Fibroblast of lung (primary cell): ENCODE measurements at regions not wholly inside any gene's neighbourhood (a gene's known extent, or its start where the extent isn't known, plus 50 kb on each side); places are given as distances from the start of the nearest gene placed in this dataset.

Source experiments
- DNase-seq, 2 donors: peaks; one replicate each; pipeline versions ENCODE4 v3.0.0 to v3.0.0-alpha.2; 2010; ENCODE audit warnings: low read depth in 2 of 2
- H2AFZ ChIP-seq: 2 replicates; pipeline ENCODE4 v1.5.1; 2012; ENCODE audit warnings: low read length, control low read depth, inconsistent platforms
- H3K27ac ChIP-seq: 2 replicates; pipeline ENCODE4 v1.5.1; 2011; ENCODE audit warnings: low read length, control low read depth; ENCODE audit not compliant: insufficient read depth
- H3K27me3 ChIP-seq: 2 replicates; pipeline ENCODE4 v1.5.1; 2011; ENCODE audit warnings: mild to moderate bottlenecking, low read length; ENCODE audit not compliant: control insufficient read depth, insufficient read depth
- H3K36me3 ChIP-seq: 2 replicates; pipeline ENCODE4 v1.5.1; 2011; ENCODE audit warnings: low read length; ENCODE audit not compliant: control insufficient read depth, insufficient read depth
- H3K4me1 ChIP-seq: 2 replicates; pipeline ENCODE4 v1.5.1; 2011; ENCODE audit warnings: low read length; ENCODE audit not compliant: control insufficient read depth, insufficient read depth; ENCODE audit errors: extremely low read depth
- H3K4me2 ChIP-seq: 2 replicates; pipeline ENCODE4 v1.5.1; 2011; ENCODE audit warnings: low read length, control low read depth; ENCODE audit not compliant: insufficient read depth; ENCODE audit errors: extremely low read depth
- H3K4me3 ChIP-seq, 4 experiments: fragments of 200-600 bp in 1 of 4; sonication (generic) in 1 of 4; replicated peaks in 1 of 4; 2 replicates each; pipeline ENCODE4 v1.5.1; 2011 to 2016; ENCODE audit warnings: low read length in 4 of 4, low read depth in 3 of 4, mild to moderate bottlenecking in 3 of 4, control low read depth in 2 of 4, inconsistent platforms in 1 of 4, mixed read lengths in 1 of 4; ENCODE audit not compliant: insufficient read depth in 1 of 4; ENCODE audit errors: control extremely low read depth in 1 of 4
- H3K79me2 ChIP-seq: 2 replicates; pipeline ENCODE4 v1.5.1; 2012; ENCODE audit warnings: mild to moderate bottlenecking, low read length, inconsistent platforms; ENCODE audit not compliant: control insufficient read depth, insufficient read depth
- H3K9ac ChIP-seq: 2 replicates; pipeline ENCODE4 v1.5.1; 2011; ENCODE audit warnings: mild to moderate bottlenecking, low read length, control low read depth; ENCODE audit not compliant: insufficient read depth
- H3K9me3 ChIP-seq: 2 replicates; pipeline ENCODE4 v1.5.1; 2012; ENCODE audit warnings: low read depth, low read length; ENCODE audit not compliant: control insufficient read depth, insufficient read depth
- H4K20me1 ChIP-seq: 2 replicates; pipeline ENCODE4 v1.5.1; 2011; ENCODE audit warnings: low read length; ENCODE audit not compliant: control insufficient read depth, insufficient read depth; ENCODE audit errors: extremely low read depth
- EZH2 ChIP-seq: IDR thresholded peaks from 2 replicates; pipeline ENCODE4 v1.5.1; 2012; ENCODE audit warnings: low read length, control low read depth, mild to moderate bottlenecking; ENCODE audit errors: missing control alignments
- TF ChIP-seq, protein P1 (sequence below), 2 donors: IDR thresholded peaks in 1 of 2; conservative IDR thresholded peaks in 1 of 2; 1 replicate in 1 of 2; 2 replicates in 1 of 2; pipeline ENCODE4 v1.5.1; 2011 to 2012; ENCODE audit warnings: low read length in 2 of 2, control low read depth in 1 of 2, inconsistent platforms in 1 of 2, low read depth in 1 of 2, mild to moderate bottlenecking in 1 of 2

- no peak for TF ChIP-seq EZH2
- TF ChIP-seq, protein P1, sequence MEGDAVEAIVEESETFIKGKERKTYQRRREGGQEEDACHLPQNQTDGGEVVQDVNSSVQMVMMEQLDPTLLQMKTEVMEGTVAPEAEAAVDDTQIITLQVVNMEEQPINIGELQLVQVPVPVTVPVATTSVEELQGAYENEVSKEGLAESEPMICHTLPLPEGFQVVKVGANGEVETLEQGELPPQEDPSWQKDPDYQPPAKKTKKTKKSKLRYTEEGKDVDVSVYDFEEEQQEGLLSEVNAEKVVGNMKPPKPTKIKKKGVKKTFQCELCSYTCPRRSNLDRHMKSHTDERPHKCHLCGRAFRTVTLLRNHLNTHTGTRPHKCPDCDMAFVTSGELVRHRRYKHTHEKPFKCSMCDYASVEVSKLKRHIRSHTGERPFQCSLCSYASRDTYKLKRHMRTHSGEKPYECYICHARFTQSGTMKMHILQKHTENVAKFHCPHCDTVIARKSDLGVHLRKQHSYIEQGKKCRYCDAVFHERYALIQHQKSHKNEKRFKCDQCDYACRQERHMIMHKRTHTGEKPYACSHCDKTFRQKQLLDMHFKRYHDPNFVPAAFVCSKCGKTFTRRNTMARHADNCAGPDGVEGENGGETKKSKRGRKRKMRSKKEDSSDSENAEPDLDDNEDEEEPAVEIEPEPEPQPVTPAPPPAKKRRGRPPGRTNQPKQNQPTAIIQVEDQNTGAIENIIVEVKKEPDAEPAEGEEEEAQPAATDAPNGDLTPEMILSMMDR (conservative IDR thresholded peaks at IDR 0.05 in 1 of 2, IDR thresholded peaks at IDR 0.05 in 1 of 2; ENCODE audit: low read depth in 1 of 2, low read length in 2 of 2): no peak
- Histone ChIP-seq H3K4me2 (no peak overlapping the region), H3K36me3 (no peaks in the 10 kb centered on the region), H4K20me1 (no peaks in the 10 kb centered on the region), H3K9ac (no peak overlapping the region), H3K9me3 (no peaks in the 10 kb centered on the region), H3K4me1 (no peaks in the 10 kb centered on the region), H3K27ac (no peak overlapping the region), H3K4me3 (no peak overlapping the region), H3K27me3 (no peaks in the 10 kb centered on the region), H2AFZ (no peak overlapping the region), H3K79me2 (no peaks in the 10 kb centered on the region)
- no peak for DNase-seq
Observed at GRCh38 chr16:80463326-80463725, 77.5 kb upstream of the DYNLRB2 start.

- Histone ChIP-seq H2AFZ (no peak overlapping the region), H4K20me1 (no peaks in the 10 kb centered on the region), H3K4me3 (no peak overlapping the region), H3K36me3 (no peaks in the 10 kb centered on the region), H3K9me3 (no peaks in the 10 kb centered on the region), H3K27ac (no peak overlapping the region), H3K4me2 (no peak overlapping the region), H3K79me2 (no peaks in the 10 kb centered on the region), H3K9ac (no peak overlapping the region), H3K4me1 (no peaks in the 10 kb centered on the region), H3K27me3 (no peaks in the 10 kb centered on the region)
- TF ChIP-seq EZH2: no peak
- TF ChIP-seq, protein P1 (conservative IDR thresholded peaks at IDR 0.05 in 1 of 2, IDR thresholded peaks at IDR 0.05 in 1 of 2; ENCODE audit: low read depth in 1 of 2, low read length in 2 of 2): no peak
- no peak for DNase-seq
Observed at GRCh38 chr16:80462917-80463316, 77.9 kb upstream of the DYNLRB2 start.

DNA sequence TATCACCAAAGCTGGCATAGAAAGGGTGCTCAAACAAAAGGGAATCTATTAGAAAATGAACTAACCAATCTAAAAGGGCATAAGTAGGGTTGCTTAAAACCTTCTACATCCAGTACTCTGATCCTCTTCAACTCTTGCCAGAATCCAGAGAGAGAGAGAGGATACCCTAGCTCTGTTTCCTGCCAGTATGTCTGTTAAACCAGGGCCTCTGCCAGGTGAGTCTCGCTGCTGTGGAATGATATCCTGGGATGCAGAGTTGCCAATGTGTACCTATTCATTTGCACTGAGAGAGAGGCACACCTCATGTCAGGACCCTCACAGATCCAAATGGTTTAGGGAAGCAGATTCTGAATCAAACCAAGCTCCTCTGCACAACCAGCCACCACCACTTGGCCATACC, 79.8 kb upstream of the DYNLRB2 start:
- H2AFZ ChIP-seq: no peak overlapping the region
- H3K4me2 ChIP-seq: no peak overlapping the region
- H3K27me3 ChIP-seq: no peaks in the 10 kb centered on the region
- no peaks in the 10 kb centered on the region for H3K36me3 ChIP-seq
- H3K9me3 ChIP-seq: no peaks in the 10 kb centered on the region
- H3K79me2 ChIP-seq: no peaks in the 10 kb centered on the region
- H3K9ac ChIP-seq: no peak overlapping the region
- no peak for DNase-seq
- no peak overlapping the region for H3K27ac ChIP-seq
- no peaks in the 10 kb centered on the region for H4K20me1 ChIP-seq
- H3K4me3 ChIP-seq: no peak overlapping the region
- no peaks in the 10 kb centered on the region for H3K4me1 ChIP-seq
- TF ChIP-seq, protein P1 (conservative IDR thresholded peaks at IDR 0.05 in 1 of 2, IDR thresholded peaks at IDR 0.05 in 1 of 2; ENCODE audit: low read depth in 1 of 2, low read length in 2 of 2): no peak
- no peak for TF ChIP-seq EZH2
